ENCODE measurements at regions not wholly inside any gene's neighbourhood (a gene's known extent, or its start where the extent isn't known, plus 50 kb on each side); places are given as distances from the start of the nearest gene placed in this dataset.
"Not testable (repeated sequence)": the region's sequence is repeated elsewhere in the genome, so short reads cannot be mapped to it uniquely, and the experiment has no call there.

DNA sequence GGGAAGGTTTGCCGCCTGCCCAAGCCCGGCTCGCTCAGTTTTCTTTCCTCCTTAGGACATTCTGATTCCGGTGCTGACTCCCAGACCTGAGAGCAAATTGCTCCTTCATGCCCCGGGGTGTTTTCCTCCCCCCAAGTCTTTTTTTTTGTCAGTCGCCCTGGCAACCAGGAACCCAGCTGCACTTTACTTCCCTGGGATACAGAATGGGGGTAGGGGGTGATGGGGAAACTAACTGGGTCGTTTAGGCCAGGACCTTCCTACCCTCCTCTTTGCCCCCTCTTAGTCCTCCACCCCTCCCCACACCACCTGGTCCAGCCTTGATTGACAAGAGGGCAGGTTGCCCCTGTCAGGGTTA, 87.5 kb upstream of the ADGRE5 start:
- TF ChIP-seq, protein P1, sequence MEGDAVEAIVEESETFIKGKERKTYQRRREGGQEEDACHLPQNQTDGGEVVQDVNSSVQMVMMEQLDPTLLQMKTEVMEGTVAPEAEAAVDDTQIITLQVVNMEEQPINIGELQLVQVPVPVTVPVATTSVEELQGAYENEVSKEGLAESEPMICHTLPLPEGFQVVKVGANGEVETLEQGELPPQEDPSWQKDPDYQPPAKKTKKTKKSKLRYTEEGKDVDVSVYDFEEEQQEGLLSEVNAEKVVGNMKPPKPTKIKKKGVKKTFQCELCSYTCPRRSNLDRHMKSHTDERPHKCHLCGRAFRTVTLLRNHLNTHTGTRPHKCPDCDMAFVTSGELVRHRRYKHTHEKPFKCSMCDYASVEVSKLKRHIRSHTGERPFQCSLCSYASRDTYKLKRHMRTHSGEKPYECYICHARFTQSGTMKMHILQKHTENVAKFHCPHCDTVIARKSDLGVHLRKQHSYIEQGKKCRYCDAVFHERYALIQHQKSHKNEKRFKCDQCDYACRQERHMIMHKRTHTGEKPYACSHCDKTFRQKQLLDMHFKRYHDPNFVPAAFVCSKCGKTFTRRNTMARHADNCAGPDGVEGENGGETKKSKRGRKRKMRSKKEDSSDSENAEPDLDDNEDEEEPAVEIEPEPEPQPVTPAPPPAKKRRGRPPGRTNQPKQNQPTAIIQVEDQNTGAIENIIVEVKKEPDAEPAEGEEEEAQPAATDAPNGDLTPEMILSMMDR (IDR thresholded peaks at IDR 0.05), result not testable (repeated sequence)
- not testable (repeated sequence) for TF ChIP-seq EP300, POLR2A (IDR thresholded peaks at IDR 0.05)
